DND-41 (cell line): ENCODE measurements at regions not wholly inside any gene's neighbourhood (a gene's known extent, or its start where the extent isn't known, plus 50 kb on each side); places are given as distances from the start of the nearest gene placed in this dataset.

Source experiments
- CTCF ChIP-seq: IDR thresholded peaks from 2 replicates; pipeline ENCODE4 v1.5.1; 2012; ENCODE audit warnings: borderline replicate concordance, low read length, moderate library complexity, mild to moderate bottlenecking; ENCODE audit not compliant: poor library complexity, severe bottlenecking; ENCODE audit errors: extremely low read depth
- EZH2 ChIP-seq: IDR thresholded peaks from 3 replicates; pipeline ENCODE4 v1.6.1; 2012; ENCODE audit warnings: borderline replicate concordance, low read depth, mild to moderate bottlenecking, moderate library complexity, low read length, inconsistent platforms; ENCODE audit not compliant: severe bottlenecking

- TF ChIP-seq CTCF (no peak), EZH2 (no peak)
Measured at GRCh38 chr11:110011595-110011994, 81.6 kb upstream of the ZC3H12C start.
